HepG2 (cell line): ENCODE measurements at regions not wholly inside any gene's neighbourhood (a gene's known extent, or its start where the extent isn't known, plus 50 kb on each side); places are given as distances from the start of the nearest gene placed in this dataset.
"Not testable (repeated sequence)": the region's sequence is repeated elsewhere in the genome, so short reads cannot be mapped to it uniquely, and the experiment has no call there.

Source experiments
- ATAC-seq: fragments of 200-7000 bp; cut with Tn5 transposase; 3 replicates; pipeline ENCODE4 v1.9.1; 2020; ENCODE audit warnings: mild to moderate bottlenecking, moderate library complexity
- BruUV-seq: library from RNA; stranded (reverse); fragments of 400-500 nt; replicated peaks from 2 replicates; lab custom pipeline; 2021; lab: Mats Ljungman, UMichigan
- CTCF ChIA-PET: fragments of 300-600 bp; formaldehyde crosslinking; extraction: SDS; loops from one replicate; lab custom pipeline; 2021; ENCODE audit warnings: low total read pairs, inconsistent platforms, low intra/inter-chr PET ratio; lab: Yijun Ruan, JAX
- POLR2A ChIA-PET: fragments of 350-600 bp; sonication (Branson Sonifier 250); formaldehyde crosslinking; loops from one replicate; lab custom pipeline; 2020; ENCODE audit warnings: antibody characterized with exemption, inconsistent platforms; lab: Yijun Ruan, JAX
- DNase-seq: peaks from one replicate; pipeline ENCODE4 v3.0.0-alpha.2; 2015; ENCODE audit warnings: low spot score
- FAIRE-seq: peaks from 3 replicates; lab custom pipeline; 2011; peaks lifted over from hg19 to GRCh38; lab: Jason Lieb, UNC
- H2AFZ ChIP-seq: one replicate; pipeline ENCODE4 v1.6.1; 2011; ENCODE audit warnings: low read length, inconsistent platforms
- H3K27ac ChIP-seq: fragments of 300-600 bp; 3 replicates; pipeline ENCODE4 v1.8.0; 2011; ENCODE audit warnings: mixed run types, mild to moderate bottlenecking, mixed read lengths, low read length, inconsistent platforms; ENCODE audit not compliant: insufficient read depth; ENCODE audit errors: extremely low read length
- H3K27me3 ChIP-seq, 2 experiments: fragments of 200-600 bp in 1 of 2; 2 replicates in 1 of 2; 3 replicates in 1 of 2; pipeline versions ENCODE4 v1.6.0 to v1.8.0; 2011; ENCODE audit warnings: low read length in 2 of 2, mild to moderate bottlenecking in 2 of 2, moderate library complexity in 2 of 2, inconsistent platforms in 1 of 2; ENCODE audit not compliant: insufficient read depth in 2 of 2, control insufficient read depth in 1 of 2
- H3K36me3 ChIP-seq, 2 experiments: fragments of 200-600 bp in 1 of 2; replicated peaks in 1 of 2; 2 replicates in 1 of 2; 3 replicates in 1 of 2; pipeline versions ENCODE4 v1.5.1 to v1.8.0; 2011; ENCODE audit warnings: low read length in 2 of 2, inconsistent platforms in 1 of 2; ENCODE audit not compliant: insufficient read depth in 2 of 2, control insufficient read depth in 1 of 2
- H3K4me1 ChIP-seq: 2 replicates; pipeline ENCODE4 v1.5.1; 2012; ENCODE audit warnings: low read length, inconsistent platforms; ENCODE audit not compliant: insufficient read depth
- H3K4me2 ChIP-seq: 2 replicates; pipeline ENCODE4 v1.6.0; 2011; ENCODE audit warnings: low read depth, low read length, inconsistent platforms
- H3K4me3 ChIP-seq, 3 experiments: fragments of 200-600 bp in 1 of 3; sonication (generic), shearing (Covaris generic) in 1 of 3; replicated peaks in 1 of 3; 2 replicates each; pipeline ENCODE4 v1.5.1; 2011 to 2016; ENCODE audit warnings: low read length in 3 of 3, inconsistent platforms in 2 of 3, low read depth in 2 of 3, mild to moderate bottlenecking in 2 of 3, control low read depth in 1 of 3, mixed read lengths in 1 of 3; ENCODE audit not compliant: insufficient read depth in 1 of 3
- H3K79me2 ChIP-seq: one replicate; pipeline ENCODE4 v1.6.1; 2011; ENCODE audit warnings: low read length, inconsistent platforms; ENCODE audit not compliant: insufficient read depth
- H3K9ac ChIP-seq: 2 replicates; pipeline ENCODE4 v1.6.0; 2011; ENCODE audit warnings: mild to moderate bottlenecking, low read depth, low read length, inconsistent platforms; ENCODE audit not compliant: insufficient read depth
- H3K9me3 ChIP-seq: 2 replicates; pipeline ENCODE4 v1.5.1; 2012; ENCODE audit warnings: mild to moderate bottlenecking, low read length
- H4K20me1 ChIP-seq: 2 replicates; pipeline ENCODE4 v1.6.0; 2011; ENCODE audit warnings: inconsistent platforms, mild to moderate bottlenecking, low read length, moderate library complexity; ENCODE audit not compliant: insufficient read depth
- GPN1 ChIP-seq: sonication (generic); formaldehyde crosslinking; IDR thresholded peaks from 2 replicates; pipeline ENCODE4 v1.5.1; 2020; ENCODE audit warnings: missing genetic modification reagents, borderline replicate concordance
- NFIB ChIP-seq: sonication (generic); formaldehyde crosslinking; IDR thresholded peaks from 2 replicates; pipeline ENCODE4 v1.9.0; 2021; ENCODE audit warnings: missing genetic modification reagents, mild to moderate bottlenecking, borderline replicate concordance
- REPIN1 ChIP-seq: sonication (generic); formaldehyde crosslinking; IDR thresholded peaks from 2 replicates; pipeline ENCODE4 v1.8.0; 2022; ENCODE audit warnings: missing genetic modification reagents, low read depth, mild to moderate bottlenecking, borderline replicate concordance
- RFX5 ChIP-seq: IDR thresholded peaks from 2 replicates; pipeline ENCODE4 v1.6.1; 2011; ENCODE audit warnings: low read depth, low read length, improper control_type of control experiment
- ZFP36L2 ChIP-seq: sonication (generic); formaldehyde crosslinking; IDR thresholded peaks from 2 replicates; pipeline ENCODE4 v1.4.0; 2020; ENCODE audit warnings: missing genetic modification reagents
- ZNF614 ChIP-seq: IDR thresholded peaks from 2 replicates; pipeline ENCODE4 v1.6.1; 2018; ENCODE audit warnings: missing biosample characterization, missing genetic modification reagents, inconsistent platforms, borderline replicate concordance
- ZNF878 ChIP-seq: sonication (generic); formaldehyde crosslinking; IDR thresholded peaks from 2 replicates; pipeline ENCODE4 v1.8.1; 2023; ENCODE audit warnings: mild to moderate bottlenecking, missing genetic modification reagents, moderate library complexity
- WGBS: methylation state at CpG from one replicate; pipeline ENCODE4 v1.1.6; 2017; ENCODE audit warnings: low lambda C conversion rate; 5-methylcytosine and 5-hydroxymethylcytosine counted together
- in situ Hi-C: cut with HindIII; loops from 2 replicates; pipeline ENCODE4 v1.10.0; 2017; ENCODE audit warnings: low pct_unique_long_range_greater_than_20kb; ENCODE audit not compliant: extremely low pct_ligation_motif_present
- intact Hi-C: fragments of 100-400 bp; cut with micrococcal nuclease; formaldehyde crosslinking; loops from one replicate; pipeline ENCODE4 v1.10.0; 2022; ENCODE audit not compliant: unreplicated experiment

GRCh38 chr22:41036924-41037323, 55.5 kb upstream of the EP300 start:
- Histone ChIP-seq H3K4me1 (no peaks in the 10 kb centered on the region), H3K9me3 (no peaks in the 10 kb centered on the region), H3K4me2 (no peak overlapping the region), H3K79me2 (no peaks in the 10 kb centered on the region), H3K27ac (no peak overlapping the region), H4K20me1 (no peaks in the 10 kb centered on the region), H3K27me3 (no peaks in the 10 kb centered on the region), H2AFZ (no peak overlapping the region), H3K9ac (no peak overlapping the region), H3K36me3 (no peaks in the 10 kb centered on the region), H3K4me3 (no peak overlapping the region)
- WGBS: 55% methylated on average over 7 of the region's 7 CpGs
- DNase-seq (no peak), ATAC-seq (no peak), FAIRE-seq (no peak)
- ChIA-PET POLR2A (no interaction called here), CTCF (no interaction called here)
- TF ChIP-seq ZFP36L2 (CRISPR knock-in tag) (no peak), ZNF878 (CRISPR knock-in tag) (no peak), NFIB (no peak), GPN1 (CRISPR knock-in tag) (no peak), REPIN1 (no peak)
- in situ Hi-C loops: no loop called here
- BruUV-seq: no TSS peak
- intact Hi-C loops: no loop called here

GRCh38 chr22:41038732-41039131, 53.7 kb upstream of the EP300 start:
- CTCF ChIA-PET: no interaction called here
- FAIRE-seq: no peak
- in situ Hi-C loops: no loop called here

GRCh38 chr22:41039641-41040040, 52.8 kb upstream of the EP300 start:
- in situ Hi-C loops, H3K9ac ChIP-seq, H2AFZ ChIP-seq, H3K36me3 ChIP-seq, H3K27me3 ChIP-seq, H3K4me1 ChIP-seq, H3K4me3 ChIP-seq, H3K4me2 ChIP-seq, H3K9me3 ChIP-seq, FAIRE-seq, H4K20me1 ChIP-seq, intact Hi-C loops, BruUV-seq, H3K79me2 ChIP-seq, H3K27ac ChIP-seq, DNase-seq, CTCF ChIA-PET, ATAC-seq: not testable (repeated sequence)
- WGBS: 54% methylated on average over 9 of the region's 9 CpGs
- POLR2A ChIA-PET: interaction anchor here (1.9 kb wide), 1 partner anchor 17 kb away, joined by 6 read pairs; no protein-coding TSS in a partner anchor

More at GRCh38 chr22:41038732-41039131, 53.7 kb upstream of the EP300 start:
- no peaks in the 10 kb centered on the region for H4K20me1 ChIP-seq
- no peak overlapping the region for H3K27ac ChIP-seq
- no peaks in the 10 kb centered on the region for H3K27me3 ChIP-seq
- H3K4me1 ChIP-seq: no peaks in the 10 kb centered on the region
- TF ChIP-seq ZNF614 (no peak), RFX5 (peak; percentile 57; the same call in 1 of the 2 replicates)
- TF ChIP-seq, all 625 proteins: peak for 1
- H2AFZ ChIP-seq: no peak overlapping the region
- H3K4me2 ChIP-seq: no peak overlapping the region
- intact Hi-C loops: no loop called here
- 3% methylated on average over 4 of the region's 4 CpGs for WGBS
- no peak for DNase-seq
- no peak for ATAC-seq
- no TSS peak for BruUV-seq
- H3K36me3 ChIP-seq: no peaks in the 10 kb centered on the region
- H3K4me3 ChIP-seq: no peak overlapping the region
- no peaks in the 10 kb centered on the region for H3K9me3 ChIP-seq
- H3K9ac ChIP-seq: no peak overlapping the region
- no peaks in the 10 kb centered on the region for H3K79me2 ChIP-seq
- POLR2A ChIA-PET: interaction anchor here (1.9 kb wide), 1 partner anchor 17 kb away, joined by 6 read pairs; no protein-coding TSS in a partner anchor
